ENCODE measurements at regions not wholly inside any gene's neighbourhood (a gene's known extent, or its start where the extent isn't known, plus 50 kb on each side); places are given as distances from the start of the nearest gene placed in this dataset.

GRCh38 chr16:35533683-35534082 is 2074.3 kb downstream of the TP53TG3F start:
- no peak overlapping the region for H3K4me3 ChIP-seq (replicated peaks; ENCODE audit: insufficient read depth, low read length)
- TF ChIP-seq, protein P1, sequence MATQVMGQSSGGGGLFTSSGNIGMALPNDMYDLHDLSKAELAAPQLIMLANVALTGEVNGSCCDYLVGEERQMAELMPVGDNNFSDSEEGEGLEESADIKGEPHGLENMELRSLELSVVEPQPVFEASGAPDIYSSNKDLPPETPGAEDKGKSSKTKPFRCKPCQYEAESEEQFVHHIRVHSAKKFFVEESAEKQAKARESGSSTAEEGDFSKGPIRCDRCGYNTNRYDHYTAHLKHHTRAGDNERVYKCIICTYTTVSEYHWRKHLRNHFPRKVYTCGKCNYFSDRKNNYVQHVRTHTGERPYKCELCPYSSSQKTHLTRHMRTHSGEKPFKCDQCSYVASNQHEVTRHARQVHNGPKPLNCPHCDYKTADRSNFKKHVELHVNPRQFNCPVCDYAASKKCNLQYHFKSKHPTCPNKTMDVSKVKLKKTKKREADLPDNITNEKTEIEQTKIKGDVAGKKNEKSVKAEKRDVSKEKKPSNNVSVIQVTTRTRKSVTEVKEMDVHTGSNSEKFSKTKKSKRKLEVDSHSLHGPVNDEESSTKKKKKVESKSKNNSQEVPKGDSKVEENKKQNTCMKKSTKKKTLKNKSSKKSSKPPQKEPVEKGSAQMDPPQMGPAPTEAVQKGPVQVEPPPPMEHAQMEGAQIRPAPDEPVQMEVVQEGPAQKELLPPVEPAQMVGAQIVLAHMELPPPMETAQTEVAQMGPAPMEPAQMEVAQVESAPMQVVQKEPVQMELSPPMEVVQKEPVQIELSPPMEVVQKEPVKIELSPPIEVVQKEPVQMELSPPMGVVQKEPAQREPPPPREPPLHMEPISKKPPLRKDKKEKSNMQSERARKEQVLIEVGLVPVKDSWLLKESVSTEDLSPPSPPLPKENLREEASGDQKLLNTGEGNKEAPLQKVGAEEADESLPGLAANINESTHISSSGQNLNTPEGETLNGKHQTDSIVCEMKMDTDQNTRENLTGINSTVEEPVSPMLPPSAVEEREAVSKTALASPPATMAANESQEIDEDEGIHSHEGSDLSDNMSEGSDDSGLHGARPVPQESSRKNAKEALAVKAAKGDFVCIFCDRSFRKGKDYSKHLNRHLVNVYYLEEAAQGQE (IDR thresholded peaks at IDR 0.05; ENCODE audit: insufficient replicate concordance, low read depth), result no peak
- TF ChIP-seq, protein P2, sequence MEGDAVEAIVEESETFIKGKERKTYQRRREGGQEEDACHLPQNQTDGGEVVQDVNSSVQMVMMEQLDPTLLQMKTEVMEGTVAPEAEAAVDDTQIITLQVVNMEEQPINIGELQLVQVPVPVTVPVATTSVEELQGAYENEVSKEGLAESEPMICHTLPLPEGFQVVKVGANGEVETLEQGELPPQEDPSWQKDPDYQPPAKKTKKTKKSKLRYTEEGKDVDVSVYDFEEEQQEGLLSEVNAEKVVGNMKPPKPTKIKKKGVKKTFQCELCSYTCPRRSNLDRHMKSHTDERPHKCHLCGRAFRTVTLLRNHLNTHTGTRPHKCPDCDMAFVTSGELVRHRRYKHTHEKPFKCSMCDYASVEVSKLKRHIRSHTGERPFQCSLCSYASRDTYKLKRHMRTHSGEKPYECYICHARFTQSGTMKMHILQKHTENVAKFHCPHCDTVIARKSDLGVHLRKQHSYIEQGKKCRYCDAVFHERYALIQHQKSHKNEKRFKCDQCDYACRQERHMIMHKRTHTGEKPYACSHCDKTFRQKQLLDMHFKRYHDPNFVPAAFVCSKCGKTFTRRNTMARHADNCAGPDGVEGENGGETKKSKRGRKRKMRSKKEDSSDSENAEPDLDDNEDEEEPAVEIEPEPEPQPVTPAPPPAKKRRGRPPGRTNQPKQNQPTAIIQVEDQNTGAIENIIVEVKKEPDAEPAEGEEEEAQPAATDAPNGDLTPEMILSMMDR (IDR thresholded peaks at IDR 0.05; ENCODE audit: insufficient read depth, low read length), result no peak
- TF ChIP-seq SPI1 (IDR thresholded peaks at IDR 0.05; ENCODE audit: borderline replicate concordance, low read depth), result no peak
- TF ChIP-seq POLR2AphosphoS5 (IDR thresholded peaks at IDR 0.05; ENCODE audit: low read depth), result no peak
- no peak for TF ChIP-seq GABPA (IDR thresholded peaks at IDR 0.05; ENCODE audit: low read depth)
- DNase-seq (ENCODE audit: low read depth in 1 of 2, low spot score in 1 of 2), result no peak
- no peak overlapping the region for H3K27ac ChIP-seq (replicated peaks)
- no peaks in the 10 kb centered on the region for H3K27me3 ChIP-seq (ENCODE audit: insufficient read depth, poor library complexity, severe bottlenecking)

DNA sequence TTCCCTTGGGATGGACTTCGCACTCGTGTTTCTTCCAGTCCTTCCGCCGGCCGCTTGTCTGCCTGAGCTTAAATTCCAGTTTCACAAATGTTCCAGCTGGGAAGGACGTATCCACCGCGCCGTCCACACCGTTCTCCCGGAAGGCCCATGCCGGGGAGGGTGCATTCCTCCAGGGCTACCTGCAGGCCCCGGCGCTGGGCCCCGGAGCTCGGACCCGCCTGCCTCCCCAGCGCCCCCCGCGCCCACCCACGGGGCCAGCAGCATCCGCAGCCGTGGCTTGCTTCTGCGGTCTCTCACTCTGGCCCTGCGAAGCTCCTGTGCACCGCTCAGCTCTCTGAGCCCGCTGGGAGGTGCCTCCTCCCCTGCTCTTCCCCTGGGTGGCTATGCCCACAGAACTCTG is 2084.1 kb downstream of the TP53TG3F start:
- TF ChIP-seq SPI1 (IDR thresholded peaks at IDR 0.05; ENCODE audit: borderline replicate concordance, low read depth) (no peak), GABPA (IDR thresholded peaks at IDR 0.05; ENCODE audit: low read depth) (no peak), POLR2AphosphoS5 (IDR thresholded peaks at IDR 0.05; ENCODE audit: low read depth) (no peak)
- TF ChIP-seq, protein P1 (IDR thresholded peaks at IDR 0.05; ENCODE audit: insufficient replicate concordance, low read depth), result no peak
- no peak overlapping the region for H3K27ac ChIP-seq (replicated peaks)
- DNase-seq (ENCODE audit: low read depth in 1 of 2, low spot score in 1 of 2), result no peak
- no peak overlapping the region for H3K4me3 ChIP-seq (replicated peaks; ENCODE audit: insufficient read depth, low read length)
- no peaks in the 10 kb centered on the region for H3K27me3 ChIP-seq (ENCODE audit: insufficient read depth, poor library complexity, severe bottlenecking)

DNA sequence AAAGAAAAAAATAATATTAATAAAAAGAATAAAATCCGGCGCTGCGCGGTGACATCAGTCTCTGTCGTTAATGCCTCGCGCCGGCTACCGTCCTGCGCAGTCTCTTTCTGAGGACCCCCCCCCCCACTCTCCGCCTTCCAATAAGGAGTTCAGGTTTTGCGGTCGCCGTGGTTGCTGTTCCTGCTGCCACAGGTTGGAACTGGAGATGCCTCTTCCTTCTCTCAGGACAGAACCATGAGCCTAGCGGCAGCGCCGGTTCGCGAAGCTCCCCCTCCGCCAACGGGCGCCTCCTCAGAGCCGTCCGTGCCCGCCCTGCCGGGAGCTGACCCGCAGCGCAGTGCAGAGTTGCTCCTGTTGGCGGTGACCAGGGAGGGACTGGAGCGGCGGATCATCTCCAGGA is 2093.4 kb downstream of the TP53TG3F start:
- Histone ChIP-seq H3K27me3 (ENCODE audit: insufficient read depth, poor library complexity, severe bottlenecking) (no peaks in the 10 kb centered on the region), H3K27ac (replicated peaks) (no peak overlapping the region), H3K4me3 (replicated peaks; ENCODE audit: insufficient read depth, low read length) (no peak overlapping the region)
- TF ChIP-seq, protein P1 (IDR thresholded peaks at IDR 0.05; ENCODE audit: insufficient replicate concordance, low read depth), result no peak
- no peak for TF ChIP-seq GABPA (IDR thresholded peaks at IDR 0.05; ENCODE audit: low read depth)
- TF ChIP-seq, protein P2 (IDR thresholded peaks at IDR 0.05; ENCODE audit: insufficient read depth, low read length), result no peak
- TF ChIP-seq SPI1 (IDR thresholded peaks at IDR 0.05; ENCODE audit: borderline replicate concordance, low read depth), result no peak
- no peak for TF ChIP-seq POLR2AphosphoS5 (IDR thresholded peaks at IDR 0.05; ENCODE audit: low read depth)
- DNase-seq (ENCODE audit: low read depth in 1 of 2, low spot score in 1 of 2), result no peak
